Uterus (tissue), 3 donors: ENCODE measurements at regions not wholly inside any gene's neighbourhood (a gene's known extent, or its start where the extent isn't known, plus 50 kb on each side); places are given as distances from the start of the nearest gene placed in this dataset.
"Not testable (repeated sequence)": the region's sequence is repeated elsewhere in the genome, so short reads cannot be mapped to it uniquely, and the experiment has no call there.

Experiments used
- DNase-seq, 2 donors: peaks; one replicate each; pipeline ENCODE4 v3.0.0-alpha.2; 2019 to 2020
- H3K27ac ChIP-seq, 2 donors: fragments of 200-600 bp; sonication (generic); 1 replicate in 1 of 2; 2 replicates in 1 of 2; pipeline ENCODE4 v1.5.1; 2016 to 2018
- H3K27me3 ChIP-seq, 2 donors: fragments of 200-600 bp; sonication (generic); one replicate each; pipeline ENCODE4 v1.5.1; 2018 to 2019; ENCODE audit warnings: control low read depth in 1 of 2
- H3K36me3 ChIP-seq, 2 donors: fragments of 200-600 bp; sonication (generic); one replicate each; pipeline ENCODE4 v1.5.1; 2019; ENCODE audit warnings: control low read depth in 1 of 2
- H3K4me1 ChIP-seq, 2 donors: fragments of 200-600 bp; sonication (generic); one replicate each; pipeline ENCODE4 v1.5.1; 2018 to 2019; ENCODE audit warnings: control low read depth in 1 of 2
- H3K4me3 ChIP-seq, 2 donors: fragments of 200-600 bp; sonication (generic); 1 replicate in 1 of 2; 2 replicates in 1 of 2; pipeline ENCODE4 v1.5.1; 2018 to 2019; ENCODE audit warnings: mild to moderate bottlenecking in 1 of 2
- H3K9me3 ChIP-seq, 2 donors: fragments of 200-600 bp; sonication (generic); one replicate each; pipeline ENCODE4 v1.5.1; 2019; ENCODE audit warnings: control low read depth in 1 of 2
- CTCF ChIP-seq, 4 experiments: fragments of 200-600 bp in 2 of 4; fragments of 450-650 bp in 2 of 4; sonication (generic) in 2 of 4; IDR thresholded peaks; one replicate each; pipeline ENCODE4 v1.5.1; 2016 to 2019; ENCODE audit warnings: antibody characterized with exemption in 4 of 4, mild to moderate bottlenecking in 2 of 4, moderate library complexity in 1 of 4
- POLR2A ChIP-seq, 2 donors: fragments of 450-650 bp; IDR thresholded peaks; one replicate each; pipeline ENCODE4 v1.6.1; 2016; ENCODE audit warnings: antibody characterized with exemption in 2 of 2, mild to moderate bottlenecking in 1 of 2, moderate library complexity in 1 of 2
- intact Hi-C: fragments of 100-400 bp; cut with DNase I; formaldehyde crosslinking; loops from one replicate; pipeline ENCODE4 v1.15.1; 2023; ENCODE audit warnings: low total_unique reads
- donor health status: DM: yes; HTN: yes; CAD: no.

GRCh38 chr15:38017721-38018120 lies 83.3 kb downstream of the TMCO5A start:
- intact Hi-C loops = no loop called here
- no peak overlapping the region for H3K27ac ChIP-seq
- no peaks in the 10 kb centered on the region for H3K36me3 ChIP-seq
- TF ChIP-seq CTCF (IDR thresholded peaks at IDR 0.05) = no peak
- TF ChIP-seq POLR2A (IDR thresholded peaks at IDR 0.05) = no peak
- DNase-seq = no peak
- no peak overlapping the region for H3K4me3 ChIP-seq
- no peaks in the 10 kb centered on the region for H3K4me1 ChIP-seq
- H3K9me3 ChIP-seq = no peaks in the 10 kb centered on the region
- no peaks in the 10 kb centered on the region for H3K27me3 ChIP-seq

GRCh38 chr15:38019066-38019465 lies 84.6 kb downstream of the TMCO5A start:
- Histone ChIP-seq H3K27ac (no peak overlapping the region), H3K4me3 (no peak overlapping the region), H3K4me1 (no peaks in the 10 kb centered on the region), H3K9me3 (no peaks in the 10 kb centered on the region), H3K36me3 (no peaks in the 10 kb centered on the region), H3K27me3 (no peaks in the 10 kb centered on the region)
- no peak for DNase-seq
- intact Hi-C loops = no loop called here
- TF ChIP-seq POLR2A (IDR thresholded peaks at IDR 0.05) (no peak), CTCF (IDR thresholded peaks at IDR 0.05) (no peak)

- intact Hi-C loops = no loop called here
- Histone ChIP-seq H3K27me3 (no peaks in the 10 kb centered on the region), H3K36me3 (no peaks in the 10 kb centered on the region), H3K27ac (no peak overlapping the region), H3K9me3 (no peaks in the 10 kb centered on the region), H3K4me3 (no peak overlapping the region), H3K4me1 (no peaks in the 10 kb centered on the region)
- TF ChIP-seq CTCF (IDR thresholded peaks at IDR 0.05) (no peak), POLR2A (IDR thresholded peaks at IDR 0.05) (no peak)
- DNase-seq = no peak
These were observed 86.8 kb downstream of the TMCO5A start for GRCh38 chr15:38021259-38021658.

GRCh38 chr15:38024293-38025091 lies 90.1 kb downstream of the TMCO5A start:
- H3K9me3 ChIP-seq = no peaks in the 10 kb centered on the region
- no peak overlapping the region for H3K27ac ChIP-seq
- H3K4me3 ChIP-seq = no peak overlapping the region
- no peaks in the 10 kb centered on the region for H3K36me3 ChIP-seq
- intact Hi-C loops = no loop called here
- no peaks in the 10 kb centered on the region for H3K27me3 ChIP-seq
- TF ChIP-seq CTCF (IDR thresholded peaks at IDR 0.05) (no peak), POLR2A (IDR thresholded peaks at IDR 0.05) (no peak)
- DNase-seq = no peak
- H3K4me1 ChIP-seq = no peaks in the 10 kb centered on the region

GRCh38 chr15:38025656-38026055 lies 91.2 kb downstream of the TMCO5A start:
- H3K27ac ChIP-seq, DNase-seq, H3K9me3 ChIP-seq, H3K27me3 ChIP-seq, intact Hi-C loops, H3K4me1 ChIP-seq, H3K4me3 ChIP-seq, H3K36me3 ChIP-seq: not testable (repeated sequence)
